ENCODE measurements at regions not wholly inside any gene's neighbourhood (a gene's known extent, or its start where the extent isn't known, plus 50 kb on each side); places are given as distances from the start of the nearest gene placed in this dataset.
A peak's percentile ranks its signal among the peaks of the same experiment; 100 is the strongest.

DNA sequence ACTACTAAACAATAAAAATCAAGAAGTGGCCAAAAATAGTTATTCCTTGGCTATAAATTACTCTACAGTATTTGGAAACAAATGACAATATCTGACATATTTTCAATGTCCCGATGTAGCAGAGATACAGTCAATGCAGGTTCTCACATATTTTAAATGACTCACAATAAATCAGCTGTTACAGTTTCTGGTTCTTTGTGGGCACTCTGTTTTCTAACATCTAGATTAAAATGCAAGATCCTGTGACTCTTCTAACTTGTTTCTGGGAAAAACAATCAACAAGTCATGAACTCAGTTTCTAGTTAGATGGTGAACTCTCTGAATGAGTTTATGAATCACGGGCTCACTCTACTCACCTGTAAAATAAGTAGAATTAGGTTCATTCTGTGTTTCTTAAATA lies 849.6 kb upstream of the MBL2 start:
- FAIRE-seq, result no peak
- TF ChIP-seq, protein P1, sequence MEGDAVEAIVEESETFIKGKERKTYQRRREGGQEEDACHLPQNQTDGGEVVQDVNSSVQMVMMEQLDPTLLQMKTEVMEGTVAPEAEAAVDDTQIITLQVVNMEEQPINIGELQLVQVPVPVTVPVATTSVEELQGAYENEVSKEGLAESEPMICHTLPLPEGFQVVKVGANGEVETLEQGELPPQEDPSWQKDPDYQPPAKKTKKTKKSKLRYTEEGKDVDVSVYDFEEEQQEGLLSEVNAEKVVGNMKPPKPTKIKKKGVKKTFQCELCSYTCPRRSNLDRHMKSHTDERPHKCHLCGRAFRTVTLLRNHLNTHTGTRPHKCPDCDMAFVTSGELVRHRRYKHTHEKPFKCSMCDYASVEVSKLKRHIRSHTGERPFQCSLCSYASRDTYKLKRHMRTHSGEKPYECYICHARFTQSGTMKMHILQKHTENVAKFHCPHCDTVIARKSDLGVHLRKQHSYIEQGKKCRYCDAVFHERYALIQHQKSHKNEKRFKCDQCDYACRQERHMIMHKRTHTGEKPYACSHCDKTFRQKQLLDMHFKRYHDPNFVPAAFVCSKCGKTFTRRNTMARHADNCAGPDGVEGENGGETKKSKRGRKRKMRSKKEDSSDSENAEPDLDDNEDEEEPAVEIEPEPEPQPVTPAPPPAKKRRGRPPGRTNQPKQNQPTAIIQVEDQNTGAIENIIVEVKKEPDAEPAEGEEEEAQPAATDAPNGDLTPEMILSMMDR (IDR thresholded peaks at IDR 0.05; ENCODE audit: insufficient read depth, low read length, severe bottlenecking), result no peak
- peak; percentile 22 for DNase-seq (ENCODE audit: low read depth)

DNA sequence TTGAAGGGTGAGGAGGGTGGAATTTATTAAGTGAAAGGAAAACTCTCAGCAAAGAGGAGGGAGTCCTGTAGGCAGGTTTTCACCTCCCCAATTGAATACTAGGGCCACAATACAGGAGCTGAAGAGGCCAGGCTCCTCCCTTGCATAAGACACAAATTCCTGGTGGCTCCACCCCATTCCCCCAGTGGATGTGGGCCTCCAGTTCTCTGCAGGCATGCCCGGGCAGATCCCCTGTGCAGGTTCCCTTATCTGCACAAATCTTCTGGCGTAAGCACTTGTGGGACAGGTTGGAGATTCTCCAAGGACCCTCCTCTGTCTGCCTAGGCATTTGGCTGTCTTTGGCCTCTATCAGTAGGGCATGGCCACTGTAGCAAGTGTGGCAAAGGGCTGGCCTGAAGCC lies 847.1 kb upstream of the MBL2 start:
- no peaks in the 10 kb centered on the region for H3K27me3 ChIP-seq (ENCODE audit: control insufficient read depth, insufficient read depth, low read length)
- TF ChIP-seq, protein P1 (IDR thresholded peaks at IDR 0.05; ENCODE audit: insufficient read depth, low read length, severe bottlenecking), result no peak
- no peak overlapping the region for H3K4me3 ChIP-seq (ENCODE audit: low read depth, low read length)
- DNase-seq (ENCODE audit: low read depth), result peak; percentile 74
- no peaks in the 10 kb centered on the region for H3K36me3 ChIP-seq (ENCODE audit: control insufficient read depth, insufficient read depth, low read length)
- no peak for FAIRE-seq

More for the DNA sequence above, 849.6 kb upstream of the MBL2 start:
- H3K4me3 ChIP-seq (ENCODE audit: low read depth, low read length), result no peak overlapping the region
- H3K27me3 ChIP-seq (ENCODE audit: control insufficient read depth, insufficient read depth, low read length), result no peaks in the 10 kb centered on the region
- H3K36me3 ChIP-seq (ENCODE audit: control insufficient read depth, insufficient read depth, low read length), result no peaks in the 10 kb centered on the region

DNA sequence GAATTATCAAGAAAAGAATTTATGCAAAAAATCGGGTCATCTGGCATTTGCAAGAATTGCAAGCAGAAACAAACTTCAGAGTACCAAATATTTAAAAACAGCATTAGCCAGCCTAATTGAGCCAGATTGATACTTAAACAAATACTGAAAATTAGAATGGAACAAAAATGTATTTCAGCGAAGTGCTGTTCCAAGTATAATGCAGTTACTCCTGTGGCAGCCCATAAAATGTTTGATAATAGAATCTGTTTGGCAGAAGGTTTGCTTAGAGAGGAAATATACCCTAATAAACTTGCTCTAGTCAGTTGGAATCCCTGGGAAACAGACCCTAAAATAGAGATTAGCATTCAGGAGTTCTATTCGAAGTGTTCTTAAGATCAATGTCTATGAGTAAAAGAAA lies 835.1 kb upstream of the MBL2 start:
- Histone ChIP-seq H3K4me3 (ENCODE audit: low read depth, low read length) (no peak overlapping the region), H3K27me3 (ENCODE audit: control insufficient read depth, insufficient read depth, low read length) (no peaks in the 10 kb centered on the region), H3K36me3 (ENCODE audit: control insufficient read depth, insufficient read depth, low read length) (no peaks in the 10 kb centered on the region)
- no peak for FAIRE-seq
- DNase-seq (ENCODE audit: low read depth), result no peak
- TF ChIP-seq, protein P1 (IDR thresholded peaks at IDR 0.05; ENCODE audit: insufficient read depth, low read length, severe bottlenecking), result no peak

DNA sequence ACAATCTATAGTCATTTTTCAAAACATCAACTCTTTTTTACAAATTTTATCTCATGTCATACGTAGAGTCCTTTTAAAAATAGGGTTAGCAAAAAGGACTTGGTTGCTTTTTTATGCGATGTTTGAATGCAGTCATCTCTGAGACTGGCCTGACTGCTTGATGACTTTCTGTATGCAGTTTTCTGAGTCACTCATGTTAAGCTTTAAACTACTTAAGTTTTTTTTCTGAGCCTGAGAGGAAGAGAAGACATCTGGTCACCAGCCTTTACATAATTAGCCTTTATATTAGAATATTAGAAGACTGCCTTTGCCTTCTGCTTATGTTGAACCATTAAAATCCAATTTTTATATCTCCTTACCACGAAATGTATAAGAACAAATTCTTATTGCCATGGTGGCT lies 834.4 kb upstream of the MBL2 start:
- DNase-seq (ENCODE audit: low read depth) (peak; percentile 74), FAIRE-seq (no peak)
- TF ChIP-seq, protein P1 (IDR thresholded peaks at IDR 0.05; ENCODE audit: insufficient read depth, low read length, severe bottlenecking), result no peak
- Histone ChIP-seq H3K36me3 (ENCODE audit: control insufficient read depth, insufficient read depth, low read length) (no peaks in the 10 kb centered on the region), H3K27me3 (ENCODE audit: control insufficient read depth, insufficient read depth, low read length) (no peaks in the 10 kb centered on the region), H3K4me3 (ENCODE audit: low read depth, low read length) (no peak overlapping the region)

DNA sequence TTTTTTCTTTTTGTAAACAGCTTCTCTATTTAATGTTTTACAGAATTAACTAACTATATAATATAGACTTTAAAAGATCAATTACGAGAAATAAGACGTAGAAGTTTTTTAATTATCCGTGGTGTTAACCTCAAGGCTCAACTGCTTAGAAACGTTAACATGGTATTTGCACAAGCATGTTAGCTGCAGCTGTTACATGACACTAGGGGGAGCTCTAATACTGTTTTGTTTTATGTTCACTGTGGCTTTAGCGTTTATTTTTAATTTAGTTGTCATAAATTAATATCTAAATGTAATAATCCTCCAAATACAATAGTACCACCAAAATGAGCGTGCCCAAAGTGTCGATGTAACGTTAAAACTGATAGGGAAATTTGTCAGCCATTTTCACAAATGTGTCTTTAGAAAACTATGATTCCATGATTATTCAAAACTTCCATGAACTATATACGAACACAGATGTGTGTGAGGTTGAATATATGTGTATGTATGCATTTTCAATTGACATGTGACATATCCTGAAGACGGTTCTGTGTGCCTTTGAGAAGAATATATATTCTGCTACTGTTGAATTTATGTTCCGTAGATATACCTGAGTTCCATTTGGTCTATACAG lies 828.8 kb upstream of the MBL2 start:
- FAIRE-seq, result no peak

More for the DNA sequence above, 828.8 kb upstream of the MBL2 start:
- Histone ChIP-seq H3K4me3 (ENCODE audit: low read depth, low read length) (no peak overlapping the region), H3K27me3 (ENCODE audit: control insufficient read depth, insufficient read depth, low read length) (no peaks in the 10 kb centered on the region), H3K36me3 (ENCODE audit: control insufficient read depth, insufficient read depth, low read length) (no peaks in the 10 kb centered on the region)
- TF ChIP-seq, protein P1 (IDR thresholded peaks at IDR 0.05; ENCODE audit: insufficient read depth, low read length, severe bottlenecking), result peak; percentile 67
- peak; percentile 58 for DNase-seq (ENCODE audit: low read depth)
